ENCODE measurements at regions not wholly inside any gene's neighbourhood (a gene's known extent, or its start where the extent isn't known, plus 50 kb on each side); places are given as distances from the start of the nearest gene placed in this dataset.
"Not testable (repeated sequence)": the region's sequence is repeated elsewhere in the genome, so short reads cannot be mapped to it uniquely, and the experiment has no call there.

- Histone ChIP-seq H3K4me1 (ENCODE audit: insufficient read depth, low read length) (peaks cover 43% of the 10 kb centered on the region), H2AFZ (ENCODE audit: low read length) (no peak overlapping the region), H3K9ac (ENCODE audit: insufficient read depth, low read depth, low read length) (no peak overlapping the region), H3K27me3 (ENCODE audit: control insufficient read depth in 1 of 2, insufficient read depth in 2 of 2, low read length in 2 of 2) (no peaks in the 10 kb centered on the region), H3K4me2 (ENCODE audit: low read depth, low read length) (no peak overlapping the region), H3K4me3 (replicated peaks in 1 of 3; ENCODE audit: insufficient read depth in 1 of 3, low read depth in 2 of 3, low read length in 3 of 3) (no peak overlapping the region), H4K20me1 (ENCODE audit: insufficient read depth, low read length) (peaks cover 45% of the 10 kb centered on the region), H3K36me3 (replicated peaks in 1 of 2; ENCODE audit: control insufficient read depth in 1 of 2, insufficient read depth in 2 of 2, low read length in 2 of 2) (peaks cover 12 to 14% of the 10 kb centered on the region in 2 experiments; a peak in 4 of 5 replicates), H3K9me3 (ENCODE audit: low read length) (no peaks in the 10 kb centered on the region), H3K27ac (ENCODE audit: extremely low read length, insufficient read depth, low read length) (no peak overlapping the region), H3K79me2 (ENCODE audit: insufficient read depth, low read length) (peaks cover 82% of the 10 kb centered on the region)
- POLR2A ChIA-PET: no interaction called here
- in situ Hi-C loops (cut with HindIII; ENCODE audit: extremely low pct_ligation_motif_present, low pct_unique_long_range_greater_than_20kb): no loop called here
- intact Hi-C loops (cut with micrococcal nuclease; ENCODE audit: unreplicated experiment): no loop called here
- DNase-seq (ENCODE audit: low spot score): no peak
- no peak for ATAC-seq
- FAIRE-seq: no peak
- 95% methylated on average over 8 of the region's 8 CpGs for WGBS (ENCODE audit: low lambda C conversion rate)
- 0 out of 2 replicates have a peak, but pooled peaks have one; percentile 8 for TF ChIP-seq FOSL2 (CRISPR knock-in tag; IDR thresholded peaks at IDR 0.05)
- no peak for TF ChIP-seq SKI (IDR thresholded peaks at IDR 0.05; ENCODE audit: partially characterized antibody)
- TSS peak; percentile 37 for BruUV-seq (replicated peaks)
- CTCF ChIA-PET (ENCODE audit: low intra/inter-chr PET ratio, low total read pairs): no interaction called here
Observed at GRCh38 chr6:144372611-144373594, 87.8 kb downstream of the UTRN start.

DNA sequence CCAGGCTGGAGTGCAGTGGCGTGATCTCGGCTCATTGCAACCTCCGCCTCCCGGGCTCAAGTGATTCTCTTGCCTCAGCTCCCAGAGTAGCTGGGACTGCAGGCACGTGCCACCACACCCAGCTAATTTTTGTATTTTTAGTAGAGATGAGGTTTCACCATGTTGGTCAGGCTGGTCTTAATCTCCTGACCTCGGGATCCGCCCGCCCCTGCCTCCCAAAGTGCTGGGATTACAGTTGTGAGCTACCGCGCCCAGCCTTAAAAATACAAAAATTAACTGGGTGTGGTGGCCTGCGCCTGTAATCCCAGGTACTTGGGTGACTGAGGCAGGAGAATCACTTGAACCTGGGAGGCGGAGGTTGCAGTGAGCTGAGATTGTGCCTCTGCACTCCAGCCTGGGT lies 89.4 kb downstream of the UTRN start:
- H3K9ac ChIP-seq (ENCODE audit: insufficient read depth, low read depth, low read length); intact Hi-C loops (cut with micrococcal nuclease; ENCODE audit: unreplicated experiment); DNase-seq (ENCODE audit: low spot score); H3K4me3 ChIP-seq (replicated peaks in 1 of 3; ENCODE audit: insufficient read depth in 1 of 3, low read depth in 2 of 3, low read length in 3 of 3); H3K27me3 ChIP-seq (ENCODE audit: control insufficient read depth in 1 of 2, insufficient read depth in 2 of 2, low read length in 2 of 2); BruUV-seq (replicated peaks); in situ Hi-C loops (cut with HindIII; ENCODE audit: extremely low pct_ligation_motif_present, low pct_unique_long_range_greater_than_20kb); FAIRE-seq; CTCF ChIA-PET (ENCODE audit: low intra/inter-chr PET ratio, low total read pairs); ATAC-seq; H3K9me3 ChIP-seq (ENCODE audit: low read length); H3K4me2 ChIP-seq (ENCODE audit: low read depth, low read length); H2AFZ ChIP-seq (ENCODE audit: low read length): not testable (repeated sequence)
- Histone ChIP-seq H3K79me2 (ENCODE audit: insufficient read depth, low read length) (peaks cover 81% of the 10 kb centered on the region), H3K36me3 (replicated peaks in 1 of 2; ENCODE audit: control insufficient read depth in 1 of 2, insufficient read depth in 2 of 2, low read length in 2 of 2) (peaks cover 12 to 13% of the 10 kb centered on the region in 2 experiments; a peak in 4 of 5 replicates), H3K4me1 (ENCODE audit: insufficient read depth, low read length) (peaks cover 50% of the 10 kb centered on the region), H4K20me1 (ENCODE audit: insufficient read depth, low read length) (peaks cover 54% of the 10 kb centered on the region), H3K27ac (ENCODE audit: extremely low read length, insufficient read depth, low read length) (peak overlapping the region; percentile 65)
- POLR2A ChIA-PET: interaction anchor here (1.3 kb wide), 1 partner anchor 12 kb away, joined by 3 read pairs; no protein-coding TSS in a partner anchor
- 98% methylated on average over 12 of the region's 12 CpGs for WGBS (ENCODE audit: low lambda C conversion rate)

Data from HepG2 (cell line).